NCI-H2171 (cell line): ENCODE measurements at regions not wholly inside any gene's neighbourhood (a gene's known extent, or its start where the extent isn't known, plus 50 kb on each side); places are given as distances from the start of the nearest gene placed in this dataset.
"Not testable (repeated sequence)": the region's sequence is repeated elsewhere in the genome, so short reads cannot be mapped to it uniquely, and the experiment has no call there.

ENCODE experiments used
- DNase-seq: peaks from one replicate; lab custom pipeline; 2025; lab: John Stamatoyannopoulos, UW

DNA sequence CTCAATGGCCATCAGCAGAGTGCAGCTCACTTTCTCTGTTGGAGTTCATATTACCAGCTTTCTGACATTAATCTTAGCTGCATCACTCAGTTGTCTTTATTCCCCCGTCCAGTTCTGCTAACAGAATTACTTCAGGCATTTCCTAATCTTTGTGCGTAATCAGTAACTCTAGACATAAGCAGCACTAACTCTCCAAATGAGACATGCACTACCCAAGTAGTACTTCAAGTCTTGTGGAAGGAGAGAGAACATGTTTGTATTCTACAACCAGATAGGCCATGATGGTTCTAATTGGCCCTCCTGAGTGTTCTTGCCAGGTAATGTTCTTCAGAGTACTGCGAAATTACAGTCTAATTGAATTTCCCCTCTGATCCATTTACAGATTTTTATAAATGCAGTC, 448.5 kb upstream of the RPS6KA3 start:
- DNase-seq: no peak

DNA sequence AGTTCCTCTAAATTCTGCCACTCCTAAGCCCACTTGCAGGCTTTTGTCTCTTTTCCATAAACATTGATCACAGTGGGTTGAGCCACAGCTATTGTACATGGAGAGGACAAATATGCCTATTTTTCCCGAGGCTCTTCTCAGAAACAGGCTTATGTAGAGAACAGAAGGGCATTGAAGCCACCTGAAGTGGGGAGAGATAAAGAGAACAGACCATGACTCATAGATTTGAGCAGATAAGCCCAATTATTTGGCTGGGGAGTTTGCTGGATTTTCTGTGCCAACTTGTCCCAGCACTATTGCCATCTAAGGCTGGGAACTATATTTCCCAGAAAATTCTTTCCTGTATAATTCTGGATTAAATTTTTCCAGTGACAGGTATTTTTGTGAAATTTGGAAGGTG, 446.1 kb upstream of the RPS6KA3 start:
- no peak for DNase-seq

DNA sequence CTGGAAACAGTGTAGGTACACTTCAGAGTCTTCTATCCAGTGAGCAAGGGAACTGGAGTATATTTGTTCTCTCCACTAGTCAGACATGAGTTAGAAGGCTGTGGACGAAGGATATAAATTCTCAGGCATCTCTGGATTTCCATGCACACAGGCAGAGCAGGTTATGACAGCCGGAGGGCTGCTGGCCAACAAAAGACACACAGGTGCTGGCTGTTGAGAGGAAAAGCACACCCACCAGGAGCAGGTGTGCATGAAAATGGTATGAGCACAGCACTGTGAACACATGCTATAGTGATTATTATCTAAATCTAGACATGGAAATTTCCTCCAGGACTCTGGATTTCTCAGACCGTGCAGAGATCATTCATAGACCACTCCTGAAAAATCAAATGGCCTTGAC, 444.7 kb upstream of the RPS6KA3 start:
- DNase-seq: no peak

DNA sequence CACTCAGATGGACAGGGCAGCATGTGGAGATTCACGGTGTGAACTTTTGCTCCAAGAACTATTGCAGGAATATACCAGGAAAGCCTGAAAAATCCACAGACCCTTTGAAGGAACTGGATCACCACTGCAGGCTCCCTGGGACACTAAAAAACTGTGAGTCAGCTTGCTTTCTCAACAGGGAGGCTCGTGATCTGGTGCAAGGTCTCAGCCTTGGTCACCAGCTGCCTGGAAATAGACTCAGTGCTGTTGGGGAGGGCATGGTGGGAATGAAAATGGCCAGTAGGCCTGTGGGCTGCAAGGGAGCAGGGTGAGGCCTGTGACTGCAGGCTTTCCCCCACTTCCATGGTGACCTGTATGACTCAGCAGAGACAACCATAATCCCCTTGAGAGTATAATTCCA, 426.4 kb upstream of the RPS6KA3 start:
- no peak for DNase-seq

DNA sequence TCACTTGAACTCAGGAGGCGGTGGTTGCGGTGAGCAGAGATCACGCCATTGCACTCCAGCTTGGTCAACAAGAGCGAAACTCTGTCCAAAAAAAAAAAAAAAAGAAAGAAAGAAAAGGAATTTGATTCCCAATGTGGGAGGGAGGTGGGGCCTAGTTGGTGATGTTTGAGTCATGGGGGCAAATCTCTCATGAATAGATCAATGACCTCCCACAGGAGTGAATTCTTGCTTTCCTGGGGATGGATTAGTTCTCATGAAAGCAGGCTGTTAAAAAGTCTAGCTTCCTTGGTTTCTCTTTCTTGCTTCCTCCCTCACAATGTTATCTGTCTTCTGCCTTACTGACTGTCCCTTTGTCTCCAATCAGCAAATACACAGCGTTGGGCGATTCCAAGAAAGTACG, 419.5 kb upstream of the RPS6KA3 start:
- DNase-seq: no peak

DNA sequence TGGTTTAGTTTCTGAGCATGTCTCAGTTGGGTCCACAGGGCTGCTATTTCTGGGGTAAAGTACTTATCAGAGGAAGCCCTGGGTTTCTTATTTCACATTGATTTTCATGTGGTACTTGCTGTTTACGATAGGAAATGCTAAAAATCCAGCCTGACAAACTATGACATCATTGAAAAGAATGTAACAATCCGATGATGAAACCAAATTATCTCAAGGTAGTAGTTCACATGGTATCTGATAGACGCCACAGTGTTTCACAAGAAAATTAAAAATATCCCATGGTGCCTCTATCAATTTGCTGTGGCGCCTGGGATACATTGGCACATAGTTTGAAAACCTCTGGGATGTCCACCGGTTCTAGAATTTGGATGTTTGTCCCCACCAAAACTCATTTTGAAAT, 418.9 kb upstream of the RPS6KA3 start:
- no peak for DNase-seq

DNA sequence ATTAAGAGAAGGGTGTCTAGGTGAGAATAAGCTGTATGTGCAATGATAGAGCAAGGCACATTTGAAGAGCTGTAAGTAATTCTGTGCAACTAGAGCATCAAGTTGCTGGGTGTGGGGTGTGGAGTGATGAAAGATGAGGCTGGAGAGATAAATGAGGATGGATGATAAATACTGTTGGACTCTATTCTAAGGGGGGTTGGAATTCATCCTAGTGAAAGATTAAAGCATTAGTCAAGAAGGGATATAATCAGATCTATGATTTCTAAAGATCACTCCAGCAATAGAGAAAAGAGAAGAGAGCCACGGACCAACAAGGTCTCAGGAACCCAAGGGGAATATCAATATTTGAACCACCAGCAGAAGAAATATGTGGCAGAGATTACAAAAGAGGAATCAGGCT, 415.0 kb upstream of the RPS6KA3 start:
- no peak for DNase-seq

DNA sequence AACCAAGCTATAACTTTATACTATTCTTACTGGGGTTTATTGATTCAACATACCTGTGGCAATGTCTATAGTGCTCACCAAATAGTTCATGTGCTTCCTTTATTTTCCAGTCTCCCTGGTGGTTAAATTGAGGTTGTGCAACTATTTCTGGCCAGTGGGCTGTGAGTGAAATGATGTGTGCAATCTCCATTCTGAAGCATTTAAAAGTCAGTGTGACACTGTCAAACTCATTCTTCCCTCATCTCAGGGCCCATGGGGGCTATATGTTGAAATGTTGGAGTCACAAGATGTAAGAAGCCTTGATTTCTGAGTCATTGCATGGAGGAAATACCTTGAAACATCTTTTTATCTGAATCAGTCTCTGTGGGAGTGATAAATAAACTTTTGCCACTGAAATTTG, 414.3 kb upstream of the RPS6KA3 start:
- DNase-seq: no peak

DNA sequence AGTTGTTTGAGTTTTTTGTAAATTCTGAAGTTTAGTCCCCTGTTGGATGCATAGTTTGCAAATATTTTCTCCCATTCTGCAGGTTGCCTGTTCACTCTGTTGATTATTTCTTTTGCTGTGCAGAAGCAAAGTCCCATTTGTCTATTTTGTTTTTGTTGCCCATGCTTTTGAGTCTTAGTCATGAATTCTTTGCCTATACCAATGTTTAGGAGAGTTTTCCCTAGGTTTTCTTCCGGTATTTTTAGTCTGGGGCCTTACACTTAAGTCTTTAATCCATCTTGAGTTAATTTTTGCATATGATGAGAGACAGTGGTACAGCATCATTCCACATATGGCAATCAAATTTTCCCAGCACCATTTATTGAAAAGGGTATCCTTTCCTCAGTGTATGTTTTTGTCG, 405.8 kb upstream of the RPS6KA3 start:
- DNase-seq: no peak

DNA sequence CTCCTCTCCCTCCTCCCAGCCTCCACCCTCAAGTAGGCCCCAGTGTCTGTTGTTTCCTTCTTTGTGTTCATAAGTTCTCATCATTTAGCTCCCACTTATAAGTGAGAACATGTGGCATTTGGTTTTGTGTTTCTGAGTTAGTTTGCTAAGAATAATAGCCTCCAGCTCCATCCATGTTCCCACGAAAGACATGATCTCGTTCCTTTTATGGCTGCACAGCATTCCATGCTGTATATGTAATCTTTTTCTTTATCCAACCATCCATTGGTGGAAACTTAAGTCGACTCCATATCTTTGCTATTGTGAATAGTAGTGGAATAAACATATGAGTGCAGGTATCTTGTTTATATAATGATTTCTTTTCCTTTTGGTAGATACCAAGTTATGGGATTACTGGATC, 405.0 kb upstream of the RPS6KA3 start:
- DNase-seq: not testable (repeated sequence)

DNA sequence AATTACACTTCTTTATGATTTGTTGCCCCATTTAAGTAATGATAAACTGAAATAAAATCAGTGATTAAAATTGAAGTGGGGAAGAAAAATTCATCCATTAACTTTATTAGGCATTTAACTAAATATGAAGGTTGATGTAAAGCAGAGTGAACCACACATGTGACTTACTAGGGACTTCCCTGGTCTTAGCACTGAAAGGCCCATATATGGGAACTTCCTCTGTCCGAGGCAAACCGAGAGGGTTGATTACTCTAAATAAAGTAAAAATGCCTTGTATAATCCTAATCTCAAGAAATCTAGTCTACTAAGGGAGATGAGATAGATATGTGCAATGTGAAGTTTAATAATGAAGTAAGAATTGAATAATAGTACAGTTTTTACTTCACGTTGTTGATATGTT, 403.9 kb upstream of the RPS6KA3 start:
- DNase-seq: no peak

DNA sequence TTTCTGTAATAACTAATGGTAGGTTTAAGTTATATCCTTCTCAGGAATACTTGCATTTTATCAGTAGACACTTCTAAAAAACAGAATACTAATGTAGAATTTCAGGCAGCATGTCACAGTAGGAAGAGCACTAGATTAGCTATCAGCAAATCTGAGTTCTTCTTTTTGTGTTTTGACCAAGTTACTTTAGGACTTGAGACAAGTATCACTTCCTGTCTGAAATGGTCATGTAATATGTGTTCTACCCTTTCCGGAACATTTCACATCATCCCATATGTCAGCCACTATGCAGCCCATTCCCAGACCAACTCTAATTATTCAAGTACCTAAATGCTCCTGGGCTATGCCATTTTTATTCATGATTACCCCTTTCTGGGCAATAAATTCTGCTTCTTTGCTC, 401.8 kb upstream of the RPS6KA3 start:
- DNase-seq: no peak

DNA sequence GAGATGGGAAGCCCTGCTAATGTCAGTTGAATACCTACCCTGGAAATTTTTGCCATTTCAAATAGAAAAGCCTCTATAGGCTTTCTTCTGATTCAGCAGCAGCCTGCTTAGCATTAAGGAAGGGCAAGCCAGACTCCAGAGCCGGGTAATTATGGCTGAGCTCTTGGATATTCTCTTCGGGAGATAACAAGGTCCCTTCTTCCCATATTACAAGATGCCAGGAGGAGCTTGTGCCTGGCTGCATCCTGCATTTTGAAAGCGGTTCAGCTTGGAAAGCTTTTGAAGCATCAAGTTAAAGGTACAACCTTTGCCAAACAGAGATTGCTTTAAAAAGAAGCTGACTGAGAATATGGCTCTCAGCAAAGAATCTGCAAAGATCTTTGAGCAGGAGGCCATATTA, 399.6 kb upstream of the RPS6KA3 start:
- DNase-seq: no peak

DNA sequence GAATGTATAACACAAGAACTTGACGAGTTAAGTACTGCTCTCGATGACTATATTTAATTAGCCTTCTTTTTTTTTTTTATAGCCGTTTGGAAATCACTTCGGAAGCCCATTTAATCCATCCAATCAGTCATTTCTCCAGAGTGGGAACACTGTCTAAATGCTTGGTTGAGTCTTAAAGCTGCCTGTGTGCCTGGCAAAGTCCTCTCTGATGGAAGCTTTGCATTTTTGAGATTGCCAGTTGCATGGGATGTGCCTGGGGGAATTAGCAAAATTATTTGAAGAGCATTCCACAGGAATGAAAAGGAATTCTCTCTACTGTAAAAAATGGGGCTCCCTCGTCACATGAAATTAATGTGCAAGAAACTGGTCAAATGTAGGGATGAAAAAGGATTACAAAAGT, 398.8 kb upstream of the RPS6KA3 start:
- DNase-seq: no peak

DNA sequence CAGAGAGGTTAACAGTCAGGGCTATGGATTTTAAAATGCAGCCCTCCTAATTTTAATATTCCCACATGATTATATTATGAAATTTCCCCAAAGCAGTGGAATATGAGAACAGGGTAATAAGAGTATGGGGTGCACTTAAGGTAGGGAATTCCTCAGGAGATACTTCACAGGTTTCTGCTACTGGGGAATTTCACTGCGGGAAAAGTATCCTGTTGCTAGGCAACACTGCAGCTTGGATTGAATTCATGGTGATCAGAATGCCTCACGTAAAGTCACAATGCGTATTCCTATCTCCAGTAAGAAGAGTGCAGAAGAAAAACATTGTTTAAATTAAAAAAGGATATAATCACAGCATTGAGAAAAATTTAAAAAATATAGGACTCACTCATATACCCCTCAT, 398.1 kb upstream of the RPS6KA3 start:
- DNase-seq: no peak

DNA sequence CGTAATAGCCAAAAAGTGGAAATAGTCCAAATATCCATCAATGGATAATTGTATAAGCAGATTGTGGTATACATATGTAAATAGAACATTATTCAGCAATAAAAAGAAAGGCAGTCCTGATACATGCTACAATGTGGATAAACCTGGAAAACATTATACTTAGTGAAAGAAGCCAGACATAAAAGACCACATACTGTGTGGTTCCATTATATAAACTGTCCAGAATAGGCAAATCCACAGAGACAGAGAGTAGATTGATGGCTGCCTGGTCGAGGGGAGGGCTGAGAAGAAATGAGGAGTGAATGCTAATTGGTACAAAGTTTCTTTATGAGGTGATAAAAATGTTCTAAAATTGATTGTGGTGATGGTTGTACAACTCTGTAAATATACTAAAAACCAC, 397.4 kb upstream of the RPS6KA3 start:
- no peak for DNase-seq

DNA sequence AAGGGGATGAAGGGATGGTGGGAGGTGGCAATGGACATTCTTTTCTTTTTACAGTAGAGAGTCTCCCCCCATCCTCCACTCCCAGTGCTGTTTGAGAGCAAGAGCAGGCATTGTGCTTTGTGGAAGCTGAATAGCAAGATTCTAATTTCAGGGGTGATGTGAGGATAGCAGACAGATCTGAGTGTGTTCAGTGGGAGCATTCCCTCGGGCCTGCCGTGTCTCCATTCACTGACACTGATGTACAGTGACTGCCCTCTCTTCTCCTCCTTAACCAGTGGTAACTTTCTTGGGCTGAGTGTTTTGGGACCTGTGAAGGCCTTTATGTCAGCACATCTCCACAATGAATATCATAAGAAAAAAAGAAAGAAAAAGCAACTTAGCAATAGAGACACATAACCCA, 396.6 kb upstream of the RPS6KA3 start:
- no peak for DNase-seq

DNA sequence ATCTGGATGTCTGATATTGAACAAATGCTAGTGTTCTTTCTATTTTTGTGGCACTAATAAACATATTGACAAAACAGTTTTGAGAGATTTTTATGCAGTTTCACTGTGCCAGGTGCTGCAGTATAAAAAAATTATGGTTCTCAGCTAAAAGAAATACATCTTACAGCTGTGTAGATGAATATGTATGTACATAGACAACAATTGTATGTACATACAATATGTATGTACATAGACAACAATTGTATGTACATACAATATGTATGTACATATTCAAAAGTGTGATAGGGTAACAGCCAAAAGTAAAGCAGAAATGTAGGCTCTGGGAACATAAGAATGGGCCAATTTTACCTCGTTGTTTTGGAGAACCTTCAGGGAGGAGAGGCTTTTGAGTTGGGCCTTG, 390.0 kb upstream of the RPS6KA3 start:
- no peak for DNase-seq

DNA sequence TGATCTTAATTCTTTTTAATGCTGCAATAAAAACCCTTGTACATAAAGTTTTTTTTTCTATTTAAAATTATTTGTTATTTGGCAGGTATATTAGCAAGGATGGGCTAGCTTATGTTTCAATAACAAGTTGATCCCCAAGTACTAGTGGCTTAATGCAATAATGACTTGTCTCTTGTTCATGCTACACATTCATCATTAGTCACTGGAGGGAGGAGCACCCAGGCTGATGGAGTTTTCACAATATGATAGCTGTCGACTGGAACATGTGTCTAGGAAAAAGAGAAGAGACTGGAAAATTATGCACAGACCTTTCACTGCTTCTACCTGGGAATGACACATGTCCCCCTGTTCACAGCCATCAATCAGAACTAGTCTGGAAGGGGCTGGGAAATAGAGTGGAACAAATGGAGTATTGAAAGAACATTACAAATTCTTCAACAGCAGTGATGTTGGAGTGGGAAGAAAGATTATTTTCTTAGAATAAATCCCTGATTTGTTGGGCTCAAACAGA, 387.9 kb upstream of the RPS6KA3 start:
- DNase-seq: no peak

DNA sequence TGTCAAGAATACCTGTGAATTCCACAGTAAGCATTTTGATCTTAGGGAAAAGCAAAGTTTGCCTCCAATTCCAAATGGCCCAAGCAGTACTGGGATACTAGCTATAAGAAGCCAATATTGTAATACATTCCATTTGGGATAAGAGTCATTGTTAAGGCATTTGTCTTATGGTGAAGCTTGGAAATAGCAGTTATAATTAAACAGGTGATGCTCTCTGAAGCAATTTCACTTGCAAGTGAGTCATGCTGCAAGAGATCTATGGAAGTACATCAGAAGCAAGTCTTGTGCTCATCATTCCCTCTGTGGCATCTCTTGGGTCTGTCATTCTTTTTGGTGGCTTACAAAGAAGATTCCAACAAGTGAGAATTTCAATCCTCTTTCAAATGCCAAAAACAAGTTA, 386.4 kb upstream of the RPS6KA3 start:
- no peak for DNase-seq

DNA sequence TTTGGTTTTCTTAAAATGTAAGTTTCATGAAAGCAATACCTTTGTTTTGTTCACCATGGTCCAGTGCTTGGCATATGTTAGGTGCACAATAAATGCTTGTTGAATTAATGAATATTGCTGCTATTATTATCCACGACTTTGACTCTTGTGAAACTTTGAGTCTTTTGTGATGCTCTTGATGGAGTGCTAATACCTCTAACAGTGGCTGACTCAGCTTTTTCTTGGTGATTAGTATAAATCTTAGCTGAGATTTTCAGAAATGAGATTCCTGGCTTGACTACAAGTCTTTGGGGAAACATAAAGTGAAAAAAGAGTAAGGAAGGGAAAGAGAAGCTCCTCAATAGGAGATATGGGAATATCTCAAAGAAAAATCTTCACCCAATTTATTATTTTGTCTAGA, 375.2 kb upstream of the RPS6KA3 start:
- no peak for DNase-seq

DNA sequence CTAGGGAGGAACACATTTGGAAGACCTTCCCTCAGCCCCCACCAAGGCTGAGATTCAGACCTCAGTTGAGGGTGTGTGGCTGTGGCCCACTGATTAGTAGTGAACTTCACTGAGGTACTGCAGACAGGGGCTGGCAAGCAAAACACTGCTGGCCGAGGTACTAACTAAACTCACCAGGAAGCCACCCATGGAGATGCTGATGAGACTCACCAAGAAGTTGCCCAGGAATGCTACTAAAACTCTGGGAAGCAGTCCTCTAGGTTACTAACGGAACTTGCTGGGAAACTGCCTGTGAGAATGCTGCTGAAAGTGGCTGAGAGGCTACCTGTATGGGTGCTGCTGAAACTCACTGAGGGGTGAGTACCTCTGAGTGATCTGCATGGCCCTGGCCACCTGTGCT, 372.4 kb upstream of the RPS6KA3 start:
- DNase-seq: no peak

DNA sequence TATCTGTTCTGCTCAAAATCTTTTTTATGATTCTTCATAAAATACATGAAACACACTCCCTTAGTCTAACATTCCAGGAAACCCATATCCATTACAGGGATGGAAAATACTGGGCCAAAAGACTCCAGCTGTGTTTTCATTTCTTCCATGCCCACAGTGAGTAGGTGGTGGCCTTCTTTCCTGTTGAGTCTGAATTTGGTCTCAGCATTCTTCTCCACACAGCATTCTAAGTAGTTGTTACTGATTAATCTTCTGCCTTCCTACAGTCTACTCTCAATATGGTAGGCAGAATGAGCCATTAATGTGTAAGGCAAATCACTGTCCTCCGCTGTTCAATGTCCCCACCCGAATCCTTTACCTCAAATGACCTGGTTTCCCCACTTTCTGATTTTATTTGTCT, 370.6 kb upstream of the RPS6KA3 start:
- no peak for DNase-seq

DNA sequence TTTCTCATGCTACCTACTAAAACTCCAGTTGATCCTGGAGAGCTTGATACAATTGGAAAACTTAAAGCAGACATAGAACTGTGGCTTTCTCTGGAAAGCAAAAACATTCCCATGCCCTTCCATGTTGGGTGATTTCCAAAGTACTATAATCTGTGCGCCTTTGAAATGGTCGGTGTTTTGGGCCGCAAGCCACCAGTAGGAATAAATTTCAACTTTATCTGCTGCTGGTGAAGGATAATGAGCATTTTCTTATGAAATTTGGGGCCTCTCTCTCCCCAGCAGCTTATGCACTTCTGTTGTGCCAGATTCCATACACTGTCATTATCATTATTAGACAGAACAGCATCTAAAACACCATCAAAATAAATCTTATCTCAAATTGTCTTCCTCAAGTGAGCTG, 366.7 kb upstream of the RPS6KA3 start:
- no peak for DNase-seq

DNA sequence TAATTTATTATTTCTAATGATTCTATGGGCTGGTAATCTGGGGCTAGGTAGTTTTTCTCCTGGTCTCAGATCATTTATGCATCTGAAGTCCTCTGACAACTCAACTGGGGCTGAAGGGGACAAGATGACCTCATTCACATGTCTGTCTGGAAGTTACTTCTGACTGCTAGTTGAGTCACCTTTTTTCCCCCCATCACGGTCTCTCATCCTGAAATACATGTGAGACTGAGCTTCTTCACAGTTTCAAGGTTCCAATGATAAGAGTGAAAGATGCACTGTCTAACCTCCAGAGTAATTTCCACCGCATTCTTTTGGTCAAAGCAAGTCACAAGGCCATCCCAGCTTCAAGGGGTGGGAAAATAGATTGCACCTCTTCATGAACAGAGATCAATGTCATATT, 356.7 kb upstream of the RPS6KA3 start:
- DNase-seq: no peak
